ENCODE measurements at regions not wholly inside any gene's neighbourhood (a gene's known extent, or its start where the extent isn't known, plus 50 kb on each side); places are given as distances from the start of the nearest gene placed in this dataset.

- Histone ChIP-seq H3K36me3 (ENCODE audit: control insufficient read depth, insufficient read depth, low read length) (no peaks in the 10 kb centered on the region), H3K27ac (ENCODE audit: low read depth, low read length) (no peak overlapping the region), H3K9me3 (ENCODE audit: control insufficient read depth, low read length) (peaks cover 7% of the 10 kb centered on the region), H3K9ac (ENCODE audit: extremely low read depth, low read length, poor library complexity, severe bottlenecking) (no peak overlapping the region), H3K4me3 (ENCODE audit: low read length) (no peak overlapping the region), H3K27me3 (ENCODE audit: control insufficient read depth, insufficient read depth, low read length, poor library complexity, severe bottlenecking) (no peaks in the 10 kb centered on the region), H3K4me1 (ENCODE audit: control insufficient read depth, insufficient read depth, low read length) (no peaks in the 10 kb centered on the region)
- Mint-ChIP-seq H3K4me1 (no peaks in the 10 kb centered on the region), H3K36me3 (ENCODE audit: low read depth) (peaks cover 7% of the 10 kb centered on the region), H3K27ac (no peak overlapping the region), H3K4me3 (no peak overlapping the region), H3K9me3 (peaks cover 6% of the 10 kb centered on the region), H3K27me3 (ENCODE audit: insufficient read depth) (no peaks in the 10 kb centered on the region)
- no peak for TF ChIP-seq CTCF (conservative IDR thresholded peaks at IDR 0.05)
- DNase-seq, result no peak
- 79 to 100% methylated on average over 1 to 2 of the region's 2 CpGs for WGBS, 2 experiments (ENCODE audit: insufficient coverage in 1 of 2, insufficient read length in 1 of 2)
Observed at GRCh38 chr21:27646056-27646455, 679.2 kb upstream of the ADAMTS5 start.

GRCh38 chr21:27645285-27645684 lies 678.4 kb upstream of the ADAMTS5 start:
- no peak overlapping the region for H3K27ac Mint-ChIP-seq
- H3K27ac ChIP-seq (ENCODE audit: low read depth, low read length), result no peak overlapping the region
- H3K27me3 ChIP-seq (ENCODE audit: control insufficient read depth, insufficient read depth, low read length, poor library complexity, severe bottlenecking), result no peaks in the 10 kb centered on the region
- no peak overlapping the region for H3K4me3 ChIP-seq (ENCODE audit: low read length)
- H3K4me3 Mint-ChIP-seq, result no peak overlapping the region
- no peaks in the 10 kb centered on the region for H3K27me3 Mint-ChIP-seq (ENCODE audit: insufficient read depth)
- no peak for TF ChIP-seq CTCF (conservative IDR thresholded peaks at IDR 0.05)
- no peak overlapping the region for H3K9ac ChIP-seq (ENCODE audit: extremely low read depth, low read length, poor library complexity, severe bottlenecking)
- H3K36me3 ChIP-seq (ENCODE audit: control insufficient read depth, insufficient read depth, low read length), result no peaks in the 10 kb centered on the region
- no peaks in the 10 kb centered on the region for H3K4me1 Mint-ChIP-seq
- peaks cover 7% of the 10 kb centered on the region for H3K36me3 Mint-ChIP-seq (ENCODE audit: low read depth)
- H3K9me3 Mint-ChIP-seq, result peaks cover 4% of the 10 kb centered on the region
- peaks cover 7% of the 10 kb centered on the region for H3K9me3 ChIP-seq (ENCODE audit: control insufficient read depth, low read length)
- no peaks in the 10 kb centered on the region for H3K4me1 ChIP-seq (ENCODE audit: control insufficient read depth, insufficient read depth, low read length)
- no peak for DNase-seq

GRCh38 chr21:27643326-27643725 lies 676.4 kb upstream of the ADAMTS5 start:
- Histone ChIP-seq H3K27ac (ENCODE audit: low read depth, low read length) (no peak overlapping the region), H3K4me1 (ENCODE audit: control insufficient read depth, insufficient read depth, low read length) (no peaks in the 10 kb centered on the region), H3K36me3 (ENCODE audit: control insufficient read depth, insufficient read depth, low read length) (no peaks in the 10 kb centered on the region), H3K9me3 (ENCODE audit: control insufficient read depth, low read length) (peaks cover 7% of the 10 kb centered on the region), H3K4me3 (ENCODE audit: low read length) (peak overlapping the region; percentile 37), H3K9ac (ENCODE audit: extremely low read depth, low read length, poor library complexity, severe bottlenecking) (no peak overlapping the region), H3K27me3 (ENCODE audit: control insufficient read depth, insufficient read depth, low read length, poor library complexity, severe bottlenecking) (no peaks in the 10 kb centered on the region)
- no peaks in the 10 kb centered on the region for H3K4me1 Mint-ChIP-seq
- peaks cover 7% of the 10 kb centered on the region for H3K36me3 Mint-ChIP-seq (ENCODE audit: low read depth)
- H3K4me3 Mint-ChIP-seq, result no peak overlapping the region
- H3K9me3 Mint-ChIP-seq, result peaks cover 4% of the 10 kb centered on the region
- 94 to 100% methylated on average over 1 of the region's 1 CpG for WGBS, 2 experiments (ENCODE audit: insufficient coverage in 1 of 2, insufficient read length in 1 of 2)
- DNase-seq, result no peak
- H3K27ac Mint-ChIP-seq, result no peak overlapping the region
- H3K27me3 Mint-ChIP-seq (ENCODE audit: insufficient read depth), result no peaks in the 10 kb centered on the region
- no peak for TF ChIP-seq CTCF (conservative IDR thresholded peaks at IDR 0.05)

All from endodermal cell (in vitro differentiated cells).